HG02973 (cell line): ENCODE measurements at regions not wholly inside any gene's neighbourhood (a gene's known extent, or its start where the extent isn't known, plus 50 kb on each side); places are given as distances from the start of the nearest gene placed in this dataset.
"Not testable (repeated sequence)": the region's sequence is repeated elsewhere in the genome, so short reads cannot be mapped to it uniquely, and the experiment has no call there.

ENCODE experiments used
- ATAC-seq: cut with Tn5 transposase; IDR thresholded peaks from one replicate; pipeline ENCODE4 v1.9.1; 2021; ENCODE audit warnings: moderate library complexity; ENCODE audit not compliant: unreplicated experiment

DNA sequence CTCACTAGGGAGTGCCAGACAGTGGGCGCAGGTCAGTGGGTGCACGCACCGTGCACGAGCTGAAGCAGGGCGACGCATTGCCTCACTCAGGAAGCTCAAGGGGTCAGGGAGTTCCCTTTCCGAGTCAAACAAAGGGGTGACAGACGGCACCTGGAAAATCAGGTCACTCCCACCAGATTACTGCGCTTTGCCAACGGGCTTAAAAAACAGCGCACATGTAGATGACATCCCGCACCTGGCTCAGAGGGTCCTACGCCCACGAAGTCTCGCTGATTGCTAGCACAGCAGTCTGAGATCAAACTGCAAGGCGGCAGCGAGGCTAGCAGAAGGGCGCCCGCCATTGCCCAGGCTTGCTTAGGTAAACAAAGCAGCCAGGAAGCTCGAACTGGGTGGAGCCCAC, 428.5 kb upstream of the SLC39A10 start:
- ATAC-seq: not testable (repeated sequence)

DNA sequence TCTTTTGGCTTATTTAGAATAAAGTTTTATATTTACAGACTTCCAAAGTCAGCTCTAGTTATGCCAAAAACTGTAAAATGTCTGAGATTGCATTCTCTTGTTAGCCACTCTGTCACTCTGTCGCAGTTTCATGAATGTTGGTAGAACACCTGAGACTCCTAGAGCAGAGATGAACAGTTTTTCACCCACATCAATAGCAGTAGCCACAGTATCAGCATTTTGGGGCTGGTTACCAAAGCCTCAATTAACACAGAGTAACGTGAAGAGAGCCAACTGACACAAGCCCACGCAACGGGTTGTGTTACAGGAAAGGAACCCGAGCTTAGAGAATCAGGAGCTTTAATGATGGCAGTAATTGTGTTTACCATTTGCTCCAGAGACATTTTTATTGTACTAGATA, 443.0 kb upstream of the SLC39A10 start:
- ATAC-seq: no peak

DNA sequence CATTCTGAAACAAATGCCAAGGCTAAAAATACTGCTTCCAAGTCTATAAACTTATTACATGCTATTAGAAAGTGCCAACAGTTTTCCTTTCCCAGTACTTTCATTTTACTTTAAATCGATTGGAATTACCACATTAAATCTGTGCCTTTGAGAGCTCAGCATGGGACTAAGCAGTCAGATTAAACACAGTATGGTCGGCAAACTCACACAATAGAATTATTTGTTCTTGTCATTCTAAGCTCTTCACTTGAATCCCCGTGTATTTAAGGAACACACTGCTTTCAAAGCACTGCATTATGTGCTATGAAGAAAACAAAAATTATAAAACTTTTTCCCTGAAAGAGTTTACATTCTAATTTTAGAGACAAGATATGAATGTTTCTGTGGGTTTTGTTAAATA, 444.4 kb upstream of the SLC39A10 start:
- no peak for ATAC-seq

DNA sequence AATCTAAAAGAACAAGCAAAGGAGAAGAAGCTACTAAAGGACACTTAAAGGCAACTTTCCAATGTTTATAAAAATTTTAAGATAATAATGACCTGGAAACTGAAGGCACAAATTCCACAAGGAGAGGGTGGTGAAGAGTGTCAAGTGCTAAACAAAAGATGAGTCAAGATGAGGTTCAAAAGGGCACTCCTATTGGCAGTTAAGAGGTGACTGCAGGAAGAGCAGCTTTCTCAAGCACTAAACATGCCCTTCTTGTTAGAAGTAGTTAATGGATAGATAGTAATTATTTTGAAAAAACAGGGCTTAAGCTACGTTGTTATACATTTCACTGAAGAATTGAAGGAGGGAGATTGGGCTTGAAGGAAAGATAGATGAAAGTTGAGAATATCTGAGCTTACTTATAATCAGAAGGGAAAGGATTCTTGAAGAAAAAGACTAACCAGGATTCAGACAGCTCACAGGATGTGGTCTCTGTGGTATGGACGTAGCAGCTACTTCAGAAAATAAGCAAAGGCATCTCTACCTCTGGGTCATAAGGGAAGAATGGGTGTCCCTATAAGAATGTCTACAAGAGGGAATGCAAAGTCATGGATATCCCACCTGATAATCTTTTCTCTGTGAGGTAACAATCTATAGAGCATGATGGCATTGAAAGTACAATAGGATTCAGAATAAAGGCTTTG, 454.7 kb upstream of the SLC39A10 start:
- ATAC-seq: no peak

DNA sequence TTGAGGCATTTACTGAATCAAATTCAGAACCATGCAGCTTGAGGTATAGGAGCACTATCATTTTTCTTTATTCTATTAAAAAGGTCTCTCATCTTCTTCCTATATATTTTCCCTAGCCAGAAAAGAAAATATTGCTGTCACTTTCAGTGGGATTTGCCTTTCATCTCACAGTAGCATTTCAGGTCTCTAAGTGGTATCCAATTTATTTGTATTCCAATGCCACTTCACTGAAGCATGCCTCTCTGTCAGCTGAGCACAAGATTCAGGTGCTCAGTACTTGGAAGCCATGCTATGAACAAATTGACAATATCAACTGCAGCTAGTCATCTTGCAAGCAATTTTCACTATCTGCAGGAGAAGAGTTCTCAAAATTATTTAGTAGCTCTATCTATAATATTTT, 457.2 kb upstream of the SLC39A10 start:
- ATAC-seq: no peak

DNA sequence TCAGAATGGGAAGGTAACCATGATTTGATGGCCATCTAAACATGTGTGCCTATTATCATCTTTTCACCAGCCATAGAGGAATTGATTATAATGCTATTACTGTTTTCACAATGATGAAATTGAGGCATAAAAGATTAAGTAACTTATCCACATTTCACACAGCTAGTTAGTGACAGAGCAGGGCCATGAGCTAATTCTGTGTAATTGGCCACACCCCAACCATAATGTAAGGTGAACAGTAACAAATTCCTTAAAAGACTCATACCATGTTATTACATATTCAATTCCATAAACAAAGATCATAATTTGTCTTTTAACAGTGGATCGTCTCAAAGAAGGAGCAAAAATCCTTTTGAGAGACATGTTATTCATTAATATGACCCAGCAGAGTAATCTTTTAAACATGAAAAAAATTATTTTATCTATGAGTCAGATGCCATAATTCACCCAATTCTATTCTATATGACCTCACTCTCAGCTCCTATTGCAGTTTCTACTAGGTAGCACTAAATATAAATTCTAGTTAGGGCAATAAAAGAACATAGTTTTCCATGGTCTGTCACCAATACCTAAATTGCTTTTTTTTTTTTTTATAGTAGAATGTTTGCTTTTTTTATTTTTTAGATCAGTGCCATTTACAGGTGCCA, 475.8 kb upstream of the SLC39A10 start:
- ATAC-seq: no peak

DNA sequence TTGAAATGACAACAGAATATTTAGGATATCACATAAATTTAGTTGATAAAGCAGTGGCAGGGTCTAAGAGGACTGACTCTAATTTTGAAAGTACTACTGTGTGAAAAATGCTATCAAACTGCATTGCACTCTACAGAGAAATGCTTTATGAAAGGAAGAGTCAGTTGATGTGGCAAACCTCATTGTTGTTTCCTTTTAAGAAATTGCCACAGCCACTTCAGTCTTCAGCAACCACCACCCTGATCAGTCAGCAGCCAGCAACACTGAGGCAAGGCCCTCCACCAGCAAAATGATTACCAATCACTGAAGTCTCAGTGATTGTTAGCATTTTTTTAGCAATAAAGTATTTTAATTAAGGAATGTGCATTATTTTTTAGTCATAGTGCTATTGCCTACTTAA, 488.7 kb upstream of the SLC39A10 start:
- ATAC-seq: no peak

DNA sequence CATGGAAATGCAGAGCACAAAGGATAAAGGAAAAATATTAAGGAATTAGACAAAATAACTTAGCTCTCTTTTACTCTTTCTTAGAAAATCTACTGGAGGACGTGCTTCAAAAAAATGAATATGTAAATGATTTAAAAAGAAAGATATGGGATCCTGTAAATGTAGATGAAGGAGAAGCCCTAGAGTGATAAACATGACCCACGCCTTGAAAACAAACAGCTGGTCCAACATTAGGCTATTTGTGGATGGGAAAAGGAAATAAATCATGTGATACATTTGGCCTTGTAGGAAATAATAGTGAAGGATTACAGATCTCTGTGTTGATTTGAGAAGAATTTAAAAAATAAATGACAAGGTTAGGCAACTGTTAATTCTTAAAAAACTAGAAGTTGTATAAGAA, 492.1 kb upstream of the SLC39A10 start:
- no peak for ATAC-seq

DNA sequence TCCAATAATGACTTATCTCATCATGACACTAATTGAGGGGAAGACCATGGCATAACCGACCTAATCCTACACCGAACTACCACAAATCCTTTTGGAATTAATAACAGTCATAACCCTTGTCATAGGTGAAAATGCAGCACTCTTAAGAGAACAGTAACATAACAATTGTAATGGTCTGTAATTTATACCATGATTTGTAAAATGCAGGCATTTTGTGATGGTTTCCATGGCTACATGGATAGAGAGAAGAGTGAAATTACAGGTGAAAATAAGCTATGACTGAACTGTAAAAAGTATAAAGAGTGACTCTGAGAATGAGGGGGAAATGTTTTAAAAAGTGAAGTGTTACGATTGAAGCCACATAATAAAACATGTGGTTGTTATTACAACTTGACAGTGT, 494.1 kb upstream of the SLC39A10 start:
- no peak for ATAC-seq

DNA sequence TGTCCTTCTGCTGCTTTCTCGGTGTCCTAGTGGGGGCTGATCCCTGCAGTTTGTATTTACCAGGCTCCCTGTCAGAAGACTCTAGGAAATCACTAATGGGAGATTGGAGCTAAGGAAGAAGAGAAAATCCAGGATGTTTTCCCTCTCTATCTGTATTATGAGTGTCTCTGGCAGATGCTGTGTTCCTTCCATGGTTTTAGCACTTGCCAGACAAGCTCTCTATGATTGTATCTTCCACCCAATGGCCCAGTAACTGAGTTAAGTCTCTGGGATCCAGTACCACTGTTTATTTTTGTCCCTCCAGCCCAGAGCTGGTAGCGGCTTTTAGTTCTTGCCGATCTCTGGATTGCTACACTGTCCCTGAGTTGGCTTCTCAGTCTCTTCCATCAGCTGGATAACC, 494.8 kb upstream of the SLC39A10 start:
- no peak for ATAC-seq

DNA sequence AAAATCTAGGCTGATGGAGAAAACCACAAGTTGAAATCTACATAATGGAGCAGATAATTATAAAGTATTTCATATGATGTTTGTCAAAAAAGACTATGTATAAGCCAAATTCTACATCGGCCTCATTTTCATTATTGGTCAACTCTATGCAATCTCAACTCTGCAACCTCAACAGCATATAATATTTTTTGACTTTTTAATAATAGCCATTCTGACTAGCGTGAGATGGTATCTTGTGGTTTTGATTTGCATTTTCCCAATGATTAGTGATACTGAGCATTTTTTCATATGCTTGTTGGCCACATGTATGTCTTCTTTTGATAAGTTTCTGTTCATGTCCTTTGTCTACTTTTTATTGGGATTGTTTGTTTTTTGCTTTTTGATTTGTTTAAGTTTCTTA, 496.1 kb upstream of the SLC39A10 start:
- no peak for ATAC-seq

DNA sequence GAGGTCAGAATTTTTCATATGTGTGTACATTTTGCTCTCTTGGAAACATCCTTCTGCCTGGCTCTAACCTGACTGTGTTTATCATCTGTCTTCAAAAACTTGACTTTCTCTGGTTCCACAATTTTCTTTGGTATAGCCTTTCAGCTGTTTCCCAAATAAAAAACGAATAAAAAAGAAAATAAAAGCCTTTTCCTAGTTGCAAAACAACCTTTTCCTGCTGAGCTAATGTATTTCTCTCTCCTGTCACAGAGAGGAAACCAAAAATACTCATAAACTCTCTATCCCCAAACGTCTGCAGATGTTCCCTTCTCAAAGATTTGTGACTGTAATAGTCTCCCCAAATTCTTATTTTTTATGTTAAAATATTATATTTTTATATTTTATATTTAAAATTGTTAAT, 505.3 kb upstream of the SLC39A10 start:
- ATAC-seq: no peak

DNA sequence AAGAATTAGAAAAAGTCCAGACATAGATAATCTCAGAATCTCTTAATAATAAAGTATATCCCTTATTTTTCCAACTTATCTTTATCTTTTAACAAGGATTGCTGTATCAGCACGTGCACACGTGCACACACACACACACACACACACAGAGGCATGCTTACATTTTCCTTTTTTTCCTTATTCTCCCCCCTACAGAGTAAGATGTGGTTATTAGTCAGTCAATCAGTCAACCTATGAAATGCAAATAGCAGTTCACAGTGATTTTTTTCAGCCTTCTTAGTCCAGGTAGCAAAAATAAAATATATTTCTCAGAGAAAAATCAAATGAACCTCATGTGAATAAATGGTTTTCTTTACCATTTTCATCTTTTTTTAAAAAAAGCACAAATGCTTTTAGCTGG, 506.2 kb upstream of the SLC39A10 start:
- ATAC-seq: no peak

DNA sequence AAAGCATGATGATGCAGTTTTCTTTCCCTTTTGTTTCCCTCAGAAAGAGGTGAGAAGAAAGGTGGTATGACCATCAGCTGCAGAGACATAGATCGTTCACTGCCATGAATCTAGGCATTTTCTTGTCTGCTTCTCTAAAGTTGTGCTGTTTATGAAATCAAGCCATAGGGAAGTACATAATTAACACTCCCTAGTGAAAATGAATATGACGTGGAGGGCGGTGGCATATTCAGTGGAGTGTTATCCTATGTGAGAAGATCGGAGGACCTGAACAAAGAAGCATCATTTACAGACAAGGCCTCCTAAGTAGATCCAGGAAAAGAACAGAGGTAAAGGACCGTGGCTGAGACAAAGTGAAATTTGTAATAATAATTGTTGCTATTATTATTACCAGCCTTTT, 509.0 kb upstream of the SLC39A10 start:
- ATAC-seq: no peak

DNA sequence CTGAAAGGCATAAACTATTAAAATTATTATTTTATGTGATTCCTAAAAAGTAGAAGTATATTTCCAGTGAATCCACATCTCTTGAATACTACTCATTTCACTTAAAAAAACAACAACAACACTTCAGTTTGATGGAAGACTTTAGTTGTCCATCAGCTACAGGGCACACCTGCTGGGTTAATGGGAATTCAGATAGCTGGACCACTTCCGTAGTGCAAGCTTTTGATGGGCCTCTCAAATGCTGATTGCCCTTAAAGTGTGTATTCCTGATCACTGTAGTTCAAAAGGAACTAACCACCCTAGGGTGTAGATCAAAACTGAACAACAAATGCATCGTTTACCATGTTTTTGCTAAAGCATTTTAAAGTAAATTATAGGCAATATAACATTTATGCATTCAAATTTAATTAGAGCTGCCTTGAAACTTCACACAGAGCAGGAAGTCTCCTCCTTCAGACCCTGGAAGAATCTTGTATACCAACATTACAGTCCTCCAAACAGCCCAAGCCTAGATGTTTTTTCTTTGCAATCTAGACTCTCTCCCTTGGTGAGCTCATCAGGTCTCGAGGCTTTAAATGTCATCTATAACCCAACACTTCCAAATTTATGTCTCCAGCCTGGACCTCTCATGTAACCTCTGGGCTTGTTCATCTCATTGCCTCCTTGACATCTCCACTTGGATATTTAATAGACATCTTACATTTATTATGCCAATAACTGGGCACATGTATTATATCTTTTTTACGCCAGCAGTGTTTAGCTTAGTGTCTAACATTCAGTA, 510.1 kb upstream of the SLC39A10 start:
- no peak for ATAC-seq

DNA sequence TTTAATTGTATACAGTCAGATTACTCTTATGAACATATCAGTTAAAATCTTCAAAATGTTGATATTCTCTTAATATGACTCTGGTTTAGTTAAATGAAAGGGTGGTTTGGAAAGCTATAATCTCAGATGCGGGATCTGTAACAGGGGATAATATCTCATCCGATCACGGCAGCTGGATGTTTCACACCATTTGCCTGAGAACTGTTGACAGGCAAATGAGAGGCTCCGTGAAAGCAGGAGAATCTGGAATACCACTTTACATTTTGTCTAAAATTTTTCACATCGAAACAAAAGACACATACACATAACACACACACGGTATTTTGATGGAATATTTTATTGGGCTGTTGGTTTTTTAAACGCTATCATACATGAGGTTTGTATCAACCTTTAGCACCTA, 518.6 kb upstream of the SLC39A10 start:
- ATAC-seq: no peak

DNA sequence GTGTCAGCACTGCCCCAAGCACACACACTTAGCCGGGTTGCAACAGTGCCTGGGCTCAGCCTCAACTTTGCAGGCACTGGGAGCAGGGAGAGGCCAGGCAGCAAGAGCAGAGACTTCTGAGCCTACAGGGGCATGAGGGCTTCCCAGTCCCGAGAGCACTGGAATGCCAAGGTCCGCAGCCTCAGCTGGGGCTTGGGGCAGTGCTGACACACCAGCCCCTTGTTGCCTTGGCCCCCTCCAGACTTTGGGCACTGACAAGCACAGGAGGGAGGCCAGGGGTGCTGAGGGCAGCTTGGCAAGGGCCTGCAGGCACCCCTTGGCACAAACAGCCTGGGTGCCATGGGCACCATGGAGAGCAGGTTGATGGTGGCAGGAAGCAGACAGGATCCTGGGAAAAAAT, 531.1 kb upstream of the SLC39A10 start:
- not testable (repeated sequence) for ATAC-seq

DNA sequence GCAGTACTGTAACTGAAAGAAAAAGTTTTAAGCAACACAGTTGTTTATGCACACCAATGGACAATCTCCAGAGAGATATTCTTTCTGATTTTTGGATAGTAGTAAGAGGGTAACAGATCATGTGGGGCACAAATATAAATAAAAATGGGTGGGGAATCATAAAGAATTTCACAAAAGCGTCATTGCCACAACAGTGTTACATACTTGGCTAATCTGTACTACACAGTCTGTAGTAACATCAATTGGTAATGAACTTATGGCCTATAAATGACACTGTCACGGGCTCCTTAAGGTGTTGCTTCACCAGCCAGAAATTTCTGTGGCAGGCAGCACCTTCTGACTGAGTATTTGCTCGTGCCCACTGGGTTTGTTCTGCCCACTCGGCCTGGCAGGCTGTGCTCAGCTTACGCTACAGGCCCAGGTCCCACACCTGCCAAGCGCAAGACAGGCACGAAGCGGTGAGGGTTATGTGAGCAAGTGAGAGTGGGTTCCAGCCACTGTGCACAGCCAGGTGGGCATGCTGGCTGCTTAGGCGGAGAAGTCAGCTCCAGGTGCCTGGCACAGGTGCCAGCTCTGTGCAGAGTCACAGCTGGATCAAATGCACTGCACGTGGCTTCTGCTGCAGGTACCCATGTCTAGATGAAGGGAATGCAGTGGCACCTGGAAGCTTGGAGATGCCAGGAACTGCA, 532.5 kb upstream of the SLC39A10 start:
- no peak for ATAC-seq

DNA sequence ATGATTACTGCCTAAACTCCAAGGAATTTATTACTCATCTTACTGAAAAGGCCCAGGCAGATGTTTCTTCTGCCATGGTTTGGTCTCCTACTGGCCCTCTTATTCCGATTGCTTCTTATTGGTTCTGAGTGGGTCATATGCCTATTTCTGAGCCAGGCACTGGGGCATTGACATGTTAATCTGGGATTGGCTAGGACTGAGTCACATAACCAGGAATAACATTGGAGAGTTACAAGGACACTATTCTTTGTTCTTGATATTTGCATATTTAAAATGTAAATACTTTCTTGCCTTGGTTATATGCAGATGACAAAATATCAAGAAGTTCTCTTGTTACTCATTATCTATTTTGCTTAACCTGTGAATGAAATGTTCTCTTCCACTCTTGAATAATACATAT, 534.4 kb upstream of the SLC39A10 start:
- no peak for ATAC-seq

DNA sequence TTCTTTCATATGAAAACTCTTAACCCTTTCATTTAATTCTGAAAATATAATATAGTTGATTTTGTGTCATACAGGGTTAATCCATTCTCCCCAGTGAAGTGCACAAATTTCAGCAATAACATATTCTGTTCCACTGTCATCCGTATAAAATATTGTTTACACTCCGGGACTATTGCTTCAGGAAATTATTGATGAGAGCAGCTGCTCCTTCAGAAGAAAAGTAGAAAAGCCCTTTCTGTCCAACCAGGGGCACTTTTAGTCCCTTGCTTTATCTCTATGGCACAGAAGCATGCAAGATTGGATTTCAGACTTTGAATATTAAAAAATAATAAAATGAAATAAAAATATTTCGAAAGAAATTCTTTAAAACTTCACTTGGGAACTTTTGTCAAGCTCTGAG, 535.7 kb upstream of the SLC39A10 start:
- ATAC-seq: no peak

DNA sequence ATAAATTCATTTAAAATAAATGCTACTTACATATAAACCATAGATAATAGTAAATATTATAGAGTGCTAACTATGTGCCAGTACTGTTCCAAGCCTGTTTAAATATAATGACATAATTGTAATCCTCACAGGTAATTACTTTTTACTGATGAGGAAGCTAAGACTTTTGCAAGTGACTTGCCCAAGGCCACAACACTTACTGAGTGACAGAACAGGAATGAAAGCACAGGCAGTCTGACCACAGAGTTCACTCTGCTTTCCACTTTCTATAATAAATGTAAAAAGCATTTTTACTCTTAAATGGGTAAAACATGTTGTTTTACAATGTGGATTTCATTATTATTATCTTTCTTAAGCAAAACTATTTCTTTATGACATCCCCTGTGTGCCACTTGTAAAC, 537.8 kb upstream of the SLC39A10 start:
- ATAC-seq: no peak

DNA sequence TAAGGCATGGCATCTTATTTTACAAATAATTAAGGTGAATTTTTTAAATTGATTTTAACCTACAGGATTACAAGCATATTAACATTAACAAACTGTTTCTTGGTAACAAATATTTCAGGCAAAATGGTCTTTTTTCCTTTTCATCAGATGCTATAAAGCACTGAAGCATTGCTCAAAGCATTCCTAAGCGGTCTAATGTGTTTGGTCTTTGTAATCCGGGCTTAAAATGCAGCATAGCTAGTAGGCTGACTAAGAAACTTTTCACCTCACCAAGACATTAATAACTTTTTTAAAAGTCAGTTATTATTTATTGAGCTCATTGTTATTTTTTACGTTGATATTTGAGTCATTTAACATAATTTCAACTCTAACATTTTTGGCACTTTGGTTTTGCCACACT, 538.8 kb upstream of the SLC39A10 start:
- no peak for ATAC-seq
